SK-N-SH treated with all-trans-retinoic acid at 6 μM for 48 hours (cell line): ENCODE measurements at regions not wholly inside any gene's neighbourhood (a gene's known extent, or its start where the extent isn't known, plus 50 kb on each side); places are given as distances from the start of the nearest gene placed in this dataset.

Experiments used
- ARNTL ChIP-seq: fragments of 450-650 bp; formaldehyde crosslinking; IDR thresholded peaks from 2 replicates; pipeline ENCODE4 v1.5.0; 2020; ENCODE audit warnings: low read depth, mild to moderate bottlenecking, moderate library complexity, borderline replicate concordance
- CSDC2 ChIP-seq: fragments of 250-450 bp; sonication (Bioruptor Pico); IDR thresholded peaks from 2 replicates; pipeline ENCODE4 v1.5.0; 2020; ENCODE audit warnings: mild to moderate bottlenecking, moderate library complexity
- ESRRG ChIP-seq: fragments of 250-450 bp; sonication (Bioruptor Pico); IDR thresholded peaks from 2 replicates; pipeline ENCODE4 v1.6.1; 2021; ENCODE audit warnings: mild to moderate bottlenecking
- GLIS3 ChIP-seq: fragments of 250-450 bp; sonication (Bioruptor Pico); IDR thresholded peaks from 2 replicates; pipeline ENCODE4 v1.5.0; 2020; ENCODE audit warnings: mild to moderate bottlenecking, moderate library complexity
- ISL1 ChIP-seq: fragments of 250-450 bp; sonication (Bioruptor Pico); IDR thresholded peaks from 2 replicates; pipeline ENCODE4 v2.1.2; 2022; ENCODE audit warnings: mild to moderate bottlenecking, moderate library complexity
- OSR1 ChIP-seq: fragments of 250-450 bp; sonication (Bioruptor Pico); IDR thresholded peaks from 2 replicates; pipeline ENCODE4 v1.8.0; 2022; ENCODE audit warnings: moderate library complexity, mild to moderate bottlenecking, inconsistent platforms
- PPARA ChIP-seq: fragments of 250-450 bp; sonication (Bioruptor Pico); IDR thresholded peaks from 2 replicates; pipeline ENCODE4 v1.5.0; 2020; ENCODE audit warnings: mild to moderate bottlenecking, borderline replicate concordance
- RARB ChIP-seq: fragments of 250-450 bp; sonication (Bioruptor Pico); IDR thresholded peaks from 2 replicates; pipeline ENCODE4 v1.8.0; 2021; ENCODE audit warnings: mild to moderate bottlenecking, moderate library complexity
- ZC3H10 ChIP-seq: fragments of 250-450 bp; sonication (Bioruptor Pico); IDR thresholded peaks from 2 replicates; pipeline ENCODE4 v1.5.1; 2021; ENCODE audit warnings: mild to moderate bottlenecking, moderate library complexity
- ZFP3 ChIP-seq: fragments of 250-450 bp; sonication (Bioruptor Pico); IDR thresholded peaks from 2 replicates; pipeline ENCODE4 v1.5.0; 2020; ENCODE audit warnings: mild to moderate bottlenecking, moderate library complexity
- ZNF70 ChIP-seq: fragments of 450-650 bp; formaldehyde crosslinking; IDR thresholded peaks from 2 replicates; pipeline ENCODE4 v1.5.0; 2020; ENCODE audit warnings: mild to moderate bottlenecking, moderate library complexity
- TF ChIP-seq, protein P1 (sequence below): fragments of 250-450 bp; sonication (Bioruptor Pico); IDR thresholded peaks from 2 replicates; pipeline ENCODE4 v1.8.0; 2020; ENCODE audit warnings: mild to moderate bottlenecking, moderate library complexity, borderline replicate concordance
- TF ChIP-seq, protein P2 (sequence below): fragments of 250-450 bp; sonication (Bioruptor Pico); IDR thresholded peaks from 2 replicates; pipeline ENCODE4 v1.8.0; 2021; ENCODE audit warnings: low read depth, mild to moderate bottlenecking, moderate library complexity, borderline replicate concordance

DNA sequence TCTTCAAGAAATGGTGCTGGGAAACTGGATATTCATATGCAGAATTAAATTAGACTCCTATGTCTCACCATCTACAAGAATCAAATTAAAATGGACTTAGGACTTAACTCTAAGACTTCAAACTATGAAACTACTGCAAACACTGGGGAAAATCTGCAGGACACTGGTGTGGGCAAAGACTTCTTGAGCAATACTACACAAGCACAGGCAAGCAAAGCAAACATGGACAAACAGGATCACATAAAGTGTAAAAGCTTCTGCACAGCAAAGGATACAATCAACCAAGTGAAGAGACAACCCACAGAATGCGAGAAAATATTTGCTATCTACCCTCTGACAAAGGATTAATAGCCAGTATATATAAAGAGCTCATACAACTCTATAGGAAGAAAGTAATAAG, 1161.1 kb upstream of the CITED2 start:
- TF ChIP-seq RARB (CRISPR knock-in tag) (no peak), ESRRG (CRISPR knock-in tag) (no peak), OSR1 (no peak), ZNF70 (CRISPR knock-in tag) (no peak), CSDC2 (no peak), GLIS3 (CRISPR knock-in tag) (no peak), ZC3H10 (CRISPR knock-in tag) (no peak), ARNTL (CRISPR knock-in tag) (no peak), ZFP3 (CRISPR knock-in tag) (no peak), PPARA (CRISPR knock-in tag) (no peak), ISL1 (CRISPR knock-in tag) (no peak)
- TF ChIP-seq, protein P1, sequence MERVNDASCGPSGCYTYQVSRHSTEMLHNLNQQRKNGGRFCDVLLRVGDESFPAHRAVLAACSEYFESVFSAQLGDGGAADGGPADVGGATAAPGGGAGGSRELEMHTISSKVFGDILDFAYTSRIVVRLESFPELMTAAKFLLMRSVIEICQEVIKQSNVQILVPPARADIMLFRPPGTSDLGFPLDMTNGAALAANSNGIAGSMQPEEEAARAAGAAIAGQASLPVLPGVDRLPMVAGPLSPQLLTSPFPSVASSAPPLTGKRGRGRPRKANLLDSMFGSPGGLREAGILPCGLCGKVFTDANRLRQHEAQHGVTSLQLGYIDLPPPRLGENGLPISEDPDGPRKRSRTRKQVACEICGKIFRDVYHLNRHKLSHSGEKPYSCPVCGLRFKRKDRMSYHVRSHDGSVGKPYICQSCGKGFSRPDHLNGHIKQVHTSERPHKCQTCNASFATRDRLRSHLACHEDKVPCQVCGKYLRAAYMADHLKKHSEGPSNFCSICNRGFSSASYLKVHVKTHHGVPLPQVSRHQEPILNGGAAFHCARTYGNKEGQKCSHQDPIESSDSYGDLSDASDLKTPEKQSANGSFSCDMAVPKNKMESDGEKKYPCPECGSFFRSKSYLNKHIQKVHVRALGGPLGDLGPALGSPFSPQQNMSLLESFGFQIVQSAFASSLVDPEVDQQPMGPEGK (CRISPR knock-in tag): no peak
- TF ChIP-seq, protein P2, sequence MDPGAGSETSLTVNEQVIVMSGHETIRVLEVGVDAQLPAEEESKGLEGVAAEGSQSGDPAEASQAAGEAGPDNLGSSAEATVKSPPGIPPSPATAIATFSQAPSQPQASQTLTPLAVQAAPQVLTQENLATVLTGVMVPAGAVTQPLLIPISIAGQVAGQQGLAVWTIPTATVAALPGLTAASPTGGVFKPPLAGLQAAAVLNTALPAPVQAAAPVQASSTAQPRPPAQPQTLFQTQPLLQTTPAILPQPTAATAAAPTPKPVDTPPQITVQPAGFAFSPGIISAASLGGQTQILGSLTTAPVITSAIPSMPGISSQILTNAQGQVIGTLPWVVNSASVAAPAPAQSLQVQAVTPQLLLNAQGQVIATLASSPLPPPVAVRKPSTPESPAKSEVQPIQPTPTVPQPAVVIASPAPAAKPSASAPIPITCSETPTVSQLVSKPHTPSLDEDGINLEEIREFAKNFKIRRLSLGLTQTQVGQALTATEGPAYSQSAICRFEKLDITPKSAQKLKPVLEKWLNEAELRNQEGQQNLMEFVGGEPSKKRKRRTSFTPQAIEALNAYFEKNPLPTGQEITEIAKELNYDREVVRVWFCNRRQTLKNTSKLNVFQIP (CRISPR knock-in tag): no peak
